ENCODE measurements at regions not wholly inside any gene's neighbourhood (a gene's known extent, or its start where the extent isn't known, plus 50 kb on each side); places are given as distances from the start of the nearest gene placed in this dataset.
A peak's percentile ranks its signal among the peaks of the same experiment; 100 is the strongest.

DNA sequence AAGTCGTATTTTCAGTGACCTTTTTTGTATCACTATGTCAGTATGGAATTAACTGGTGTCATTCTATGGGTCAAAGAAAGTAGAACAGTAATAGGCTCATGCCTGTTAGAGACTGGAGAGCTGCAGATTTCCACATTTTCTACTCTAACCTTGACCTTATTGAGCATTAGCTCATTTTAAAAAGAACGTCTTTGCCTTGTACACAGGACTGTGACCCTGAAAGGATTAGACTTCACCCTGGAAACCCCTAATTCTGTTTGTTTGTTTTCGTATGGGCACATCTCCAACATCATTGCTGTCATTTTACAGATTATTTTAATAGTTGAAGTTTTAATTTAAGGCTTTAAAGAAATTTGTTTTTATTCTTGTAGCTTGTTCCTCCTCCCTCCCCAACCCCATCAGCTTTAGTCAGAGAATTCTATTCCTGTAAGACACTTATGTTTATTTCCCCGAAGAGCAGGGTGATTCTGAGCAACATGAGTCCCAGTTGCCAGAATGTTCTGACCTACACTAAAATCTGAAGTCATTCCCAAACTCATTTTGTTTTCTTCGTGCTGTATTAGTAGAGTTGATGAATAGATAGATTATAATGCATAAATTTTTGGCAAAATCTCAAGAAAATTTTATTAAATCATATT lies 451.3 kb downstream of the FOXG1 start:
- no peak for DNase-seq

DNA sequence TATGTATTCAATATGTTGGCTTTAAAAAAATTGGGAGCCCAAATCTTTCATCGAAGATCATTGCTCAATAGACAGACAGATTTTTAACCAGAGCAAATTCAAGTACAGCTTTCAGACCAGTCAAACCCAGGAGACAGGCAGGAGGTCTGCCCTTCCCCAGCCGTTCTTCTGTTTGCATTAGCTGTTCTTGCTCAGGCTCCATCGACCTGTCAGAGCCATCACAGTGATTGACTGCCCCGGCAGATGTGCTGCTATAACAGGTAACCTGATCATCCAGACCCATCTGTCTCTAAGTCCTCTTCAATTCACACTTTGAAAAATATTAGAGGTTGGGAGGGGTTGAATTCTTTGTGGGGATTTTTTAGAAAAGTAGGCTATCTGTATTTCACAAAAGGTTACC lies 453.5 kb downstream of the FOXG1 start:
- DNase-seq = peak; percentile 2

DNA sequence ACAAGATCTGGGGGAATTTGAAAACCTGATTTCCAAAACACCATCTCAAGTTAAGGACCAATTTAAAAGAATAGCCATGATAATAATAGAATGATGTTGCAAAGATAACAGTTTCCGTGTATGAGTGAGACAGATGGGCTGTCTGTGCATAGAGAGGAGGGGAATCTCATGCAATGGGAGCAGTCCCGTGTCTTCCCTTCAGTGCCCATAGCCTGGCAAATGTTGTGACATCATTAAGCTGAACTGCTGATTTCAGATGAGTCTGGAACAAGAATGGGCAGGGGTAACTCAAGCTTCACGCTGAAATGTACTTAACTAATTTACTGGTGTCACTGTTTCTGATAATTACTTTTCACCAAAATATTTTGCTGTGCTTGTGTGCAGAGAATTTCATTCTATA lies 454.0 kb downstream of the FOXG1 start:
- no peak for DNase-seq

DNA sequence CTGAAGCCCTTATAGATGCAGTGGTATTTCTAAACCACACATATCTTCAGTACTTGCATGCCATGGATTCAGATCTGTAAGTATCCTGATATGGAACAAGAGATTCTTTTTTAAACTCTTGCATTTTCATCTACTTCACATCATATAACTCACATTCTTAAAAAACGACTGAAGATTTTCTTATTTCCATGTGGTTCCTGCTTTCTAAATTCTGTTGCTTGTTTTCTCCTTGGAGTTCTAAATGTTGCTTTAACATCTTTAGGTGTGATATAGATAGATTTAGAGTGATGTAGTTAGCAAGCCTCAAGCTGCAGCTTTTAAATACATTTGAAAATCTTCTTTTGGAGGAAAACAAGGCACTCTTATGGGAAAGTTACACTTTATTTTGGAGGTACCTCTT lies 455.4 kb downstream of the FOXG1 start:
- no peak for DNase-seq

DNA sequence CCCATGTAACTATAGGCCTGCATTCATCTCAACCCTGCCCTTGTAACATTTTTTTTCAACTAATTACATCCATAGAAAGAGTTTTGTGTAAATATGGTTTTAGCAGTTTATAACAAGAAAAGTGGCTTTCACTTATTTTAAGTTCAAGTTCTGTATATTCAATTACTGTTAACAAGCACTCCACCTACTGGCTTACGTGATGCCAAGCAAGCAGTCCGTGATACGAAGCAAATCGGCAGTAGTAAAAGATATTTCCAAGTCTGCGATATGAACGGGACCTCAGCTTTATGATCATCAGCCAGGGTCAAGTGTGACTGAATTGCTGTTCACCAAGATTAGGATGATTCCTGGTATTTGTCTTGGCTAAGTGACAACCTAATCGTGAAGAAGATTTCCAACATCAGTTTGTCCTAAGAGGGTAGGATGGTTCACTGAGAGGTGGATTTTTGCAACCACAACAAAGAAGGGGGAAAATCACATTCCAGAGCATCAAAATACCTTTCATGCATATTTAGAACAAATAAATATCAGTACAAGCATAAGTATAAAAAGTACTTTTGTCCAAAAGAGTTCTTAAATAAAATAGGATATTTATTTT lies 456.2 kb downstream of the FOXG1 start:
- DNase-seq = peak; percentile 4

DNA sequence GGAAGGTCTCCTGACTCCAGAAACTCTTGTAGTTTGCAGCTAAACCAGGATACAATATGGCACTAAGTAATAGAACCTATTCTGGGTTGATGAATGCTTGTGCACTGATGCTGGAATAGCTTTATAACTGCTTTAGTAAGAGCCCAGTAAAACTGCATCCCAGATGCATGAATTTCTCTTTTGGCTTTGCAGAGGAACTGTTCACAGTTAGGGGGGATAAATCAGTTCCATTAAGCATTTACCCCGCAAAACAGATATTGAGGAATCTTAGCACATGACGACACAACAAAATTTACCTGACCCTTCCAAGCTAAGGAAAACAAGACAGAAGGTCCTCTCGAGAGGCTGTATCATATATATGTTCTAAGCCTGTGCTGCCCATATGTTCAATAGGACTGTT lies 457.4 kb downstream of the FOXG1 start:
- no peak for DNase-seq

DNA sequence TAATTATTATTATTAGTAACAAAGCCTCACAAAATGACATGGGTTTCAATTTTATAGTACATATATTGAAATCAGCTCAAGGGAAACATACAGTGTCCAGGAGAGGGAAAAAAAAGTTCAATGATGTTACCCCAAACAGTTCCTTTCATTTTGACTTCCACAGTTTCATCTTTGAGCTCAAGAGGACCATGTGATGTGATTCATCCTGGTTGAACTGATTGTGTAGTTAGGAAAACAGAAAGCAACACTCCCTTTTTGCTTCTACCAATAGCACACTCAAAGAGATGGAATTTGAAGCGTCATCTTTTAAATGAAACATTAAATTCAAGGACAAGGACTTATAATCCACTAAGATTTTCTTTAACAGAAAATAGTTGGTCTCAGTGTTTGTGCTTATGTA lies 461.0 kb downstream of the FOXG1 start:
- no peak for DNase-seq

DNA sequence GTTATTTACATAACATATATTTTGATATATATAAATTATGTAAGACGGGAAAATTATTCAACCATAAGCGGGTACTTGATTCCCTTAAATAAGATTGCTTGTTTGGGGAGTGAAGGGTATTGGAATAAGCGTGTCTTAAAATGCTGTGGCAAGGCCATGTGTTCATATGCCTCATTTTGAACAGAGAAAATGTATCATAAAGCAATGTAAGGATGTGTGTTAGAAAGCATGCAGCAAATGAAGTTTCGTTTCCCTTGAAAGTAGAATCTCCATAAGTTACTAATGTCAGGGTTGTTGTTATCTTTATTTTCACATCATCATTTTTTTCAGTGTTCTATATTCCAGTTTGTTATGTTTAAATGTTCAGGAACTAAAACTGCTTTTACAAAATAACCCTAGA lies 465.6 kb downstream of the FOXG1 start:
- DNase-seq = no peak

DNA sequence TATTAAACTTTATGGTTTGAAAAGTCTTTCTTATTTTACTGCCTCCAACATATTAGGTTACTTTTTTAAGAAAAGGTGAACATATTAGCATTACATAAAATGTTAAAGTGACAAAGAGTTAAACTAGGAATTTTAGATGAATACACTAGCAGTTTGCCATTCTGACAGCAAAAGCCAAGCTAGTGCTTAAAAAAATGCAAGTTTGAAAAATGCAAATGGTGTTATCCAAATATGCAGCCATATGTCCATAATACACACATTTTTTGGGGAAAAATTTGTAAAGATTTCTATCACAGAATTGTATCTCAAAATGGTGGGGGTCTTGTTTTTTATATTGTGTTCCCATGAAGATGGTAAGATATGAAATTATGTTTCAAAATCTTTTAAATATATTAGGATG lies 466.1 kb downstream of the FOXG1 start:
- DNase-seq = no peak

DNA sequence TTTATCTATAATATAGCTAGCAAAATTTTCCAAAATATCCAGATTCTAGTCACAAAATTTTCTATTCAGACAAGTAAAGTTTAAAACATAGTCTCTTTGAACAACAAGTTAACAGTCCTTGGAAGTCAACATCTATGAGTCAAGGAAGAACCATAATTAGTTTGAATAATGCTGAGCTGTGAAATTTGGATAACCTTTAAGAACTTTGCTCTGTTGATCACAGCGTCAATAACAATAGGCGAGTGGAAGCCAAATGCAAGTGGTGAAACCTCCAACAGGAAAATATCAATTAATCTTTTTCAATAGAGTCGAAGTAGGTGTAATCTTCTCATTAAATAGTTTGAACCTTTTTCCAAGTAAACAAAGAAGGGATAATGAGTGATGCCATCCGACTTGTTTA lies 466.6 kb downstream of the FOXG1 start:
- DNase-seq = no peak

DNA sequence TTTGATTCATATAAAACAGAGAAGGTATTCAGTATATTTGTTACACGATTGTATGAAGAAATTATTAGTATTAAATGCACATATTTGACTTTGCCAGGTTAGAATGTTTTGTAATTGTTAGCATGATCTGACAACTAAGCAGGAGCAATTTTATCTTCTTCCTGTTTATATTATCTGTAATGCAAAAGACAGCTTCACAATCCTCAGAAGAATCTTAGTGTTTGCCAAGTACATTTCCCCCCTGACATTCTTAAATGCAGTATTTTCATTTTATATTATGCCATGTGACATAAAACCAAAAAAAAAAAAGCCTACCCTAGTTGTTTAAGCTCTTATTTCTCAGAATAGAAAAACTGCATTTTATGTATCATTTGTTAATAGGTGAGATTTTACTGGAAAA lies 469.4 kb downstream of the FOXG1 start:
- no peak for DNase-seq

DNA sequence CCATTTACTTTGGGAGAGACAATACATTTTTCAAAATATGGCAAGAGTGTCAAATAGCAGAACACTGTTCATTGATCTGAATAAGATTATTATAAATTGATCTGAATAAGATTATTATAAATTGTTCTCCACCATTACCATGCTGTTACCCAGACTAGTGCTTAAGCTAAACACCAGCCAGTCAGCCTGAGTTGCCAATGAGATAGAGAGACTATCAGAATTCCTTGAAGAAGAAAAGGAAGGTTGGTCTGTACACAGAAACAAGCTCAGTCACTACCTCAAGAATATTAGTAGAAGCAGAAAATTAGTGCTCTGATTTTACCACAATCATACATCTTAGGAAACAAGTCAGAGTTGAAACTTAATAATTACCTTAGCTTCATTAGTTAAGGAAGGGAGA lies 469.8 kb downstream of the FOXG1 start:
- DNase-seq = no peak

DNA sequence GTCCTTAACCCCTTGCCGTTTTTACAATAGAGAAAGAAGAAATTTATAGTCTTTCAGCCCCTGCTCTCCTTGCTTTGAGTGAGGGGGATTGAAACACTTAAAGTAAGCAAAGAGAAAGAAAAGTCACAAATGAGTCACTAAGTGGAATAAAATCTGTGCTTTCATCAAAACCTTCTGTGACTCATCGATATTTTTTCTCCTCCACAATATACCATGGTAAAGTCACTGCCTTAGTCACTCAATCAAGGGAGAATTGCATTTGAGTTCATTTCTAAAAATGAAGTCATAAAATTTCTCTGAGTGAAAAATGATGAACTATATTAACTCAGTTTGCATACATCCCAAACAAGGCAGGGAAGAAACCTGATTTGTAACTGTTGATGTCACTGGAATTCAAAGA lies 470.3 kb downstream of the FOXG1 start:
- DNase-seq = no peak

DNA sequence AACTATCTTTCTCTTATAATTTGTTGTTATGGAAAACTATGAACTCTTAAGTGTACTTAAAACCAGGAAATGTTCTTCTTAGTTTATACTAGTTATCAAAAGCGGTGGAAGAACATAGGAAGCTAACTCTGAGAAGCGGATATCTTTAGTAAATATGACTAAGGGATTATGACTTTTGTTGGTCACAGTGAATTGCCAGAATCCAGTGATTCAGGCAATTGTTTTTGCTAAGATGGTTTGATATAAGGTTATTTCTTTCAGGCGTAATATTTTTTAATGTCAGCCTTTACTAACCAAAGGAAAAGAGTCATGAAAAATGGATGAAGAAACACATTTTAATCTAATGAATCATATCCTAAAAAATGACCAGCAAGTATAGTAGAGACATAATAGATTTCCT lies 473.5 kb downstream of the FOXG1 start:
- no peak for DNase-seq

DNA sequence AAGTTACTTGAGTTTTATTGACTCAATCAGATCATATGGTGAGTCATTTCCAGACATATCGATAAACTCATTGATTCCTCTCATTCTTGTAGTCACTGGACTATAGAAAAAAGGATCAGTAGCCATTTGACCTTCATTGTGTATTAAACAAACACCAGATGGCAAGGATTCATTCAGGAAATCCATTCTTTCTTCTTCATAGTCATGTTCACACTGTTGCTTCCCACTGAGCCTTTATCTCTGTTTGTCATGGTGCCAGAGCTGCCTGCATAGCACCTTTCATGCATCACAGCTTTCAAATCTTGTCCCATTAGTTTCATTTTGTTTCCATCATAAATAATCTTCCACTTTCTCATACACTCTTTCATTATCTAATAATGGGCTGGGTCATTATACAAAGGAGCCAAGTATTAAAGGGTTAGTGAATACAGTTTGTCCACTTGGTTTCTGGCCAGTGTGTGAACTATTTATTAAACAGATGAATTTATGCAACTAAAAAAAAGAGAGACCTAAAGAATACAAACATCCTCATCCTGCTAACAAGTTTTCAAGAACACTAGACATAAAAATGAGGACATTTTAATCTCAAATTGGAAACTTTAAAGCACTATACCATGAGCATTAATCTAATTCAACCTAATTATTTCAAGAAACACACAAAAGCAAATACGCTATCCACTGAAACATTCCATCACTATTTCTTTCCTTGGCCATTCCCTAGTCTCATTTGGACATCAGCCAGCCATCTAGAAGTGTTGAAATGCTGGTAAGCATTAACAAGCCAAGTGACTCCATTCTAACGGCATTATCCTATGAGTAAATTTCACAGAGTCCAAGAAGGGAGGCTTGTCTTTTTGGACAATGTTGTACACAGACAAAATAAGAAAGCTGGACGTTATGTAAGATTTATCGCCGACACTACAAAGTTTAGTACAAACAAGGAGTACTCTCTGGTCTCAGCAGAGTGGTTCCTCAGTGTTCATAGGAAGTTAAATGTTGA lies 476.5 kb downstream of the FOXG1 start:
- no peak for DNase-seq

DNA sequence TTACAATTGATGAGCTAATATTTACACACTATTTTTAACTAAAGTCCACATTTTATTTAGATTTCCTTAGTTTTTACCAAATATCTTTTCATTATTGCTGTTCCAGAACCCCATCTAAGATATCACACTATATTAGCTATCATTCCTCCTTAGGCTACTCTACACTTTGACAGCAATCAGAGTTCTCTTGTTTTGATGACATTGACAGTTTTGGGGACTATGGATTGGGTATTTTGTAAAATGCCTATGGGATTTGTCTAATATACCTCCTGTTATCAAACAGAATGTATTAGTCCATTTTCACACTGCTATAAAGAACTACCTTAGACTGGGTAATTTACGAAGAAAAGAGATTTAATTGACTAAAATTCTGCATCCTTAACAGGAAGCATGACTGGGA lies 489.1 kb downstream of the FOXG1 start:
- DNase-seq = no peak

DNA sequence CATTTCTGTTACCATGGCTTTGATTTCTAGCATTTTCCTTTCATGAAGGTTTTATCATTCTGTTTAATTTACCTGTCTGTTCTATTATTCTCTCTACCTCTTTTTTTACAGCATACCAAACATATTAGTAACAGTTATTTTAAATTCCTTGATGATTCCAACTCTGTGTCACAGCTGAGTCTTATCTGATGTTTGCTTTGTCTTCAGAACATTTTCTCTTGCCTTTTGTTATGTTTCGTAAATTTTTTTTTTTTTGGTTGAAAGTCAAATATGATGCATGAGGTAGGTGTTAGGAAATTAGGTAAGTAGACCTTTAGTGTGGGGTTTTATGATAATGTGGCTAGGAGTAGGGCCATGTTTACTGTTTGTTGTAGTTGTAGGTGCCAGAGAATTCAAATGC lies 496.4 kb downstream of the FOXG1 start:
- DNase-seq = no peak

DNA sequence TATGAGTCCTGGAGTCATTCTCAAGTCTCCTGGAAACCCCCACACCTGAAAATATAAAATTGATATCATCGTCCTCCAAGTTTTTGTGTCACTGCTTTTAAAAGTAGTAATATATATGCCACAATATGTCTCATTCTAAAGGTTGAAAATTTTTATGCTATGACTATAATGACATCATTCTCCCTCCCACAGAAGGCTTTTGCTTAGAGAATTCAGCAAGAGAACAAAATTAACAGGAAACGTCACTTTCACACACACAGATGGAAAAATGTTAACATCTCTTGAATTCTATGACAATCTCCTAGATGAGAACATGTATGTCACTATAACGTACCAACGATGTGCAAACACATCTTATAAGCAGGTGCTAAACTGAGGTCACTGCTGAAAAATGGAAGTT lies 498.3 kb downstream of the FOXG1 start:
- DNase-seq = no peak

DNA sequence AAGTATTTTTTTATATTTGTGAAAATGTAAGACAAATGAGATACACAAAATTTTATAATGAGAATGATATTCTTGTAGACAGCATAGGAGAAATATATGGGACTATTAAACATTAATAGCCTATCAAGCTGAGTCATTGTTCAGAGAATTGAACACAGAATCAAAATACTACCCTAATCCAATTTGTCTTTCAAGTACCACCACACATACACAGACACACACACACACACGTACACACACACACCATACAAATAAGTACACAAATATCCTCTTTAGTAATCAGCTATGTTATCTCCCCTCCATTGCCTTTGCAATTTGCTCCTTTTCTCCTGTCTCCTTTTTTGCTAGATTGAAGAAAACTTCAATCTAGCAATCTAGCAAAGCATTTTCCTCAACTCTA lies 499.3 kb downstream of the FOXG1 start:
- no peak for DNase-seq

DNA sequence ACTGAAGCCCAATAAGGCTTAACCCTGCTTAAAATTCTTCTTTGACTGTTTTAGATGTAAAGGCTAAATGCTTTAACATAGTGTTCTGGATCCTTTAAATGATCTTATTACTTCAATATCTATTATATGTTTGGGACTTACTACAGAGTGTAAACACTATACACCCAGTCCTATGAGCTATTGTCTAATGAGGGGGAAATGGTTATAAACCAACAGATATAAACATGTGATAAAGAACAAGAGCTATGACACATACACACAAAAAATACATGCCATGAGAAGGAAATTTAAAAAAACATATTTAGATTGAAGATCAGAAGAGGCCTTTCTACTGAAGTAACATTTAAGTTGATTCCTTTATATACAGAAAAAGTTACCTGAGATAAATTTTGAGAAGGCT lies 505.1 kb downstream of the FOXG1 start:
- DNase-seq = no peak

DNA sequence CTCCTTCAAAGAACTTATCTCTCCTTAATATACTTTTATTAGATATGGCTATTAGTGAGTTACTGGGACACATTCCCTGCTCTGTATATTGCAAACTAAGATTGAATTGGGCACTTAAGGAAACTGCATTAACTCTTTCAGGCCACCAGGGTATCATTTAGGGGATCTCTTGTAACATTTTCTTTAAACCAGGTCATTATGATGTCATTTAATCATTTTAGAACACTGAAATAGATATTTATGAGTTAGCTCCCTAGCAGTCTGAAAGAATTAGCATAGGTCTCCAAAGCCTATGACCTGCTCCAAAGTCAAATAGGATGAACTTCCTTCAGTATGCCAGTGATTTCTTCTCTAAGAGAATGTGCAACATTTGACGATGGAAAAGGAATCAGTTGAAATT lies 506.9 kb downstream of the FOXG1 start:
- DNase-seq = no peak

DNA sequence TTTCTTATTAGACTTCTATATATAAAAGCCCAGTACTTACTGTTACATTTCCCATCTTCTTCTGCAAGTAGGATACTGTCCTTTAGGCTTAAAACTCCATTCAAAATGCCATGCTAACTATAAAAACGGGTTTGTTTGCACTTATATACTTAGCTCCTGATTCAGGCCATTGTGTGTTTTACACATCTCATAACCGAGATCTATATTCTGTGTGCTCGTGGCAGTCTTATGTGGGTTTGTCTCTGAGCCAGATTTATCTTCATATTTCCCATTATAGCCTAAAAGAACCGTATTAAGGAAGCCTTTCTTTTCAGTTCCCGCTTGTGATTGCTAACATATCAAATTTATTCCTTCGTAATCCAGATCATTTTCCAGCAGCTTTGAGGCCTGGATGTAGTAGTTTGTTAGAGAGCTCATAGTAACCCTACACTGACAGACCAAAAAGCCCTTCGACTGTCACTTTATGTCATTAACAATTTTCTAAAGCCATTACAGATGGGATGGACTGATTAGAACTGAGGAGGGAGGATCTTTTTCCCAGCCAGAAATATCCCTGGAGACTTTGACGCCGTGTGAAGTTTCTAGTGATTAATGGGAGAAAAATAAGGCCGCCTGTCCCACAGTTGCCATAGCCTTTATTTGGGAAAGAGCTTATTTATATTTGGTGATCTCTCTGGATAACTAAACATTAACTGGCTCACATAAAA lies 508.5 kb downstream of the FOXG1 start:
- DNase-seq = no peak

All from renal pelvis (tissue), 1 donor.